ENCODE measurements at regions not wholly inside any gene's neighbourhood (a gene's known extent, or its start where the extent isn't known, plus 50 kb on each side); places are given as distances from the start of the nearest gene placed in this dataset.
"Not testable (repeated sequence)": the region's sequence is repeated elsewhere in the genome, so short reads cannot be mapped to it uniquely, and the experiment has no call there.

- no peak for DNase-seq
Measured at GRCh38 chr1:184851822-184852746, 97.4 kb upstream of the EDEM3 start.

- DNase-seq: no peak
Measured at GRCh38 chr1:184843732-184844495, 89.3 kb upstream of the EDEM3 start.

DNA sequence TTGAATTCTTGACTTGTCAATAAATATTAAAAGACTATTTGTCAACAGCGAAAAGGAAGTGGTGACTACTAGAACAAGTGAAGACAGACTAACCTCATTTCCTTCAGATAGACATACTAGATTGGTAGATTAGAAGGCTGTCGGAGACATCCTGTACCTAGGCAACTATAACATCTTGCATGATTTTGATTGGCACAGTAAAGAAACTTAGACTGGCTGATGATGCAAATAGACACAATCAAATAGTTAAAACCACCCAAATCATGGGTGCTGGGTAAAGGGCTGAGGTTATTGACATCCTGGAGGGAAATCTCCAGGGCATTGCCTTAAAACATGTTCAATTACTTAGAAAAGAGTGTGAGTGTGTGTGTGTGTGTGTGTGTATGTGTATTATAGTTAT, 85.9 kb upstream of the EDEM3 start:
- DNase-seq: no peak

DNA sequence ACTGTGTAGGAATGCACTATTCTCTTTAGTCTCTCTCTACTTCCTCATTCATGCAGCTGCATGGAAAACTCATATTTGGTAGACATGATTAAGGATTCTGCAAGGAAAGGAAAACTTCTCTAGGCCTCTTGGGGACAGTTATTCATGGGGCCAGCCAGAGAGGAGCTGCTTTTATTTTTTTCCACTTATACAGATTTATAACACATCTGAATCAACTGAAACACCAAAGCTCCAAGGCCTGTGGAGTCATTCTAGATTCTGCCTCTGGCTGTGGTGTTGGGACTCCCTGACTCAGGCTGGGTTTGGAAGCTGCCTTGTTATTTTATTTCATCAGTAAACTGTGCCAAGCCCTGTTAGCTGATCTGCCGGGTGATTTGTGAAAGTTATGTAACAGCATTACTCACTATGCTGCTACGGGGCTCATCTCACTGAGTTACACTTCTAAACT, 83.9 kb upstream of the EDEM3 start:
- DNase-seq: no peak

DNA sequence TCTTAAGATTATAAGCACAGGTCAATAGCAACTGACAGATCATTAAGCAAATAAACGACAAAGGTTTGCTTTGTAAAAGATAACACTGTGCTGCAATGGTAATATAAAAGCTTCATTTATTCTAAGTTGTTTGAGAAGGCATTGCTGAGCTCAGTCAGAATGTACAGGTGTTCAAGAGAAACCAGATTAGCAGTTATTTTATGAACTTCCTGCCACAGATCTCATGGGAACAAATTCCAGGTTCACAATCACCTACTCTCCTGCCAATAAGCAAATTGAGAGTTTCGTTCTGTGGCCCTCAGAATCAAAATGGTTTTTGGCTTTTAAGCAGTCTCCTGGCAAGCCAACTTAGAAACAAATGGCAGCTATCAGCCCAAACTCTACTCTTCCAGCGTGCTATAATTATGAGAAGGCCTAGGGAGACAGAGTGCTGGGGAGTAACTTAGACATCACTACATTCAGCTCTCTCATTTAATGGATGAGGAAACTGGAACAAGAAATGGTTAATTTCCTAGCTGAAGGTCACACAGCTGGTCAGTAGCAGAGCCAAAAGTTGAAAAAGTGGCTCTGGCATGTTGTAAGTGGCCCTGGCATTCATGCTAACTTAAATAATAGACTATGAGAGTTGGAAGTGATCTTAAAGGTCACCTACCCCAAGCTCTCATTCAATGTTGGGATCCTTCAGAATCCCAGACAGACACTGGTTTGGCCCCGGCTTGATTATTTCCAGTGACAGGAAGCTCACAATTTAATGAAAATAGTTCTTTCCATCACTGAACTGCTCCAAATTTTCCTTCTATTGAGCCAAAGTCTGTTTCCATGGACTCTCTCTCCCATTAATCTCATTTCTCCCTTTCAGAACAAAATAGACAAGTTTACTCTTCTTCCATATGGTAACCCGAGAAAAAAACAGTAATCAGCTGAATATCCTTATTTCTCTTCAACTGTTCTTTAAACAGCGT, 82.6 kb upstream of the EDEM3 start:
- no peak for DNase-seq

DNA sequence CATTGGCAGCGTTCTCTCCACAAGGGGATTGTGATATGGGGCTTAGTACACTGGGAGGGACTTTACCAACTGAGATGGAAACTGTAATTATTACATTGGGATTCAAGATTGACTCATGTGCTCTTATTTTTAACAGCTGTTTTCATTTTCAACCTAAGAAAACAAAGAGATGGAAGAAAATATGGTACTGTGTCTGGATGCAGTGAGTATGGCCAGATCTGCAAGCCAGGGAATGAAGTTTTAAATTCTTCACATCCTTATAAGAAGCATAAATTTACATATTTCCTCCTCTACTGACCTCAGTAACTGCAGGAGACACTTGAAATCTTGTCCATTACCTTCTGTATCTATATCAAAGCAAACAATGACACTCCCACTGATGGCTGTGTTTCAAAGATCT, 81.5 kb upstream of the EDEM3 start:
- DNase-seq: no peak

- DNase-seq: not testable (repeated sequence)
Measured at GRCh38 chr1:184833994-184834393, 79.3 kb upstream of the EDEM3 start.

GRCh38 chr1:184832517-184832916, 77.9 kb upstream of the EDEM3 start:
- no peak for DNase-seq

GRCh38 chr1:184829496-184829895, 74.8 kb upstream of the EDEM3 start:
- not testable (repeated sequence) for DNase-seq

DNA sequence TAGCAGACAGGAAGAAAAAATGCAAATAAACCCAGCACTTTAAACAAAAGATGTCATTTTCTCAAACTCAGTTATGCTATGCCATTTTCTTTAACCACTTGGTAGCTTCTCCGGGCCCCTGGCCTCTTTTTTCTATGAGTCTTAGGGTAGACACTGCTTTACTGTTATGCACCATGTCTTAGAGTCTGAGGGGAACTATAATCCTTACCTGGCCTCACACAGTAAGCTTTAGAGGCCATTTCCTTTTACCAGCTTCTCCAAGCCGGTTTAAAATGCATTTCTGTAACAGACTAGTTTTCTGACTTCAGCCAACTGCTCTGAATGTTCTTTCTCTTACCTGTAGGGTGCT, 73.7 kb upstream of the EDEM3 start:
- no peak for DNase-seq

DNA sequence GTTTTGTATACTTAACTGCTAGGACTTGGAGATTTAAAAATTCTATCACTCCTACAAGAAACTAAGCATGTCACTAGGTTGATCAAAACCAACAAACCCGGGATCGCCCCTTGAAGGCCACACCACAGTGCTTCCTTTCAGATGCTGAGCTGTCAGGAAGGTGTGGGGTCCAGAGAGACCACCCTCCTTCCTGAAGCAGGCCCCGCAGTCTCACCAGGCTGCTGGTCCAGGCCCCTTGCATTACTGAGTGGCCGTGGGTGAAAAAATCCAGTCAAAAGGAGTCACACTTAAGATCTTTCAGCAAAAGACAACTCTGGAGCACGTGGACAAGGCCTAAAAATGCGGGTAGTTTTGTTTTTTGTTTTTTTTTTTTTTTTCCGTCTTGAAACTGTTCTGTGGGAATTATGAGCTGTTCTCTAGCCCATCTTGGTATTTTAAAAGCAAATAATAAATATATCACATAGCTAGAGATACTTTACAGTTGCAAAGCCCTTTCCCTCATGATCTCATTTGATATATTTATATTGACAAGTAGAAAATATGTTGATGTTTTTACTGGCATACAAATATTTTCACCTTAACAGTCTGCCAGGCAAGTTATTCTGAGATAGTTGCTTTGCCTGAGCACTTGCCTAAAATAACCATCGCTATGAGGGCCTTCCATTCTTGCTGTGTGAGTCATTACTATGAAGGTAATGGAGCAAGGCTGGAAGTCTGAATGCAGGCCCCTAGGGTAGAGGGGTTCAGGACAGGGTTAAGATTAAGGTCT, 73.1 kb upstream of the EDEM3 start:
- no peak for DNase-seq

DNA sequence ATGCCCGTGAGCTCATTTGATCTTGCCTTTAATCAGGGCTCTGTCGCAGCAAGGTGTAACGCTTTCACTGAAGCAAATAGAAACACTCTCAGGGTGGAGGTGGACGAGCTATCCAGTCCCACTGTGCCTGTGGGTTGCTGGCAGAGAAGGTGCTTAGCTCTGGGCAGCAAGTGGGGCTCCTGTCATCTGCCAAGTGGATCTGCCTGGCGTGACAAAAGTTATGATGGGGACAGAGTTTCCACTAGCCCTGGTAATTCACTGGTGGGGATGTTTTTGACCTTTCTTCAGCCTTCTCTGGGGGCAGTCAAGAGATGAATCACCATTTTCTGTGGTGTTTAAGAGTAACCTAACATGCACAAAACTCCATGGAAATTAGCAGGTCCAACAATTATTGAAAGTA, 71.3 kb upstream of the EDEM3 start:
- no peak for DNase-seq

GRCh38 chr1:184825571-184825970, 70.9 kb upstream of the EDEM3 start:
- DNase-seq: no peak

DNA sequence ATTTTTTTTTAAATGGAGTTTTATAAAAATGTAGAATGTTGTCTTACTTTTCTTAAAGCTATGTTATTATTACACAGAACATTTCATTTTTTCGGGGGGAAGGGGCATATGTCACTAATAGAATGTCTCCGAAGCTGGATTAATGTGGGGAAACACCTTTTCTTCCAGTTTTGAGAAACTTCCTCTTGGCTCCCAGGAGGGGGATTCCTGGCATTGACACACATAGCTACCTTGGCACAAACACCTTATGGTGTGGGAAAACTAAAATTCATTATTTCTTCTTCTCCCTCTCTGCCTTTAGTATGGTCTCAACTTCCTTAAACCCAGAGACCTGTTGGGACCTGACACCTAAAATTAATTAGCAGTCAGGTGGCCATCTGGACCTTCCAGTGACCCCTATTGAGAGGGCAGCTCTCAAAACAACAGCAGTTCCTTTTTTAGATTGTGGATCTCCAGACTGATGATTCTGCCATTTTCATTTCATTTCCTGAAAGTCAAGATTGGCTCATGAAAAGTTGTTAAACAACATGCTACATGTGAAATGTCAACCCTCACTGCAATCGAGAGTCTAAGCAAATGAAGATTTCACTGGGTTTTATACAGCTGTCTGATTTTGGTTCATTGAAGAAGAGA, 70.1 kb upstream of the EDEM3 start:
- no peak for DNase-seq

DNA sequence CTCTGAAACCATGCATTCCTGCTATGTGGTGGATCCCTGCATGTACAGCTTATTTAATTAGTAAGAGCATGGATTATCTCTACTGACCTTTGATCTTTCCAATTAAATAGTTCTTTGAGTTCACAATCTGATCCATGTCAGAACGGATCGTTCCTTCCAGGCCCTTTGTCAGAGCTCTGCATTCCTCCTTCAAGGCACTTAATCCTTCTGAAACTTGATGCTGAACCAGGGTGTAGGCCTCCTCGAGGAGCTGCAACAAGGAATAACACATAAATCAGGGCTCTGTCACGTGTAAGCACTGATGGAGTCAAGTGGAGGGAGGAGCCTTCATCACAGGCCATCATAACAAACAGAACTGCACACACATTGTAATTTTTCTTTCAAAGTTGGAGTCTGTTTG, 68.4 kb upstream of the EDEM3 start:
- DNase-seq: no peak

- DNase-seq: no peak
Measured at GRCh38 chr1:184822267-184822666, 67.6 kb upstream of the EDEM3 start.

DNA sequence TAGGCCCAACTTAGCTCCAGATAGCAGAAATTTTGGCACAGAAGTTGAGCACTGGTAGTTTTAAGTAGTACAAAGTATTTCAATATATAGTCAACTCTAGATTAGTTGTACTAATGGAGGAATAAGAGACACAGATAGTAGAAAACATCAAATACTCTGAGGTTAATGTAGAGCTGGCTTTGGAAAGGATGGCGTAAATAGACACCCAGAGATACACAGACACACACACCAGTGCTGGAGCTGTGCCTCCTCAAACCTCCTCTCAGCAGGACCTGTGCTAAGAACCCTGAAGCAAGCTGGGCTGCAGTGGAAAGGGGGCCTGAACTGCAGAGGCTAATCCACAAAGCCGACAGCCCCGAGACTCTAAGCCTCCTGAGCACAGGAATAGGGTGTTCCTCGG, 67.0 kb upstream of the EDEM3 start:
- DNase-seq: no peak

DNA sequence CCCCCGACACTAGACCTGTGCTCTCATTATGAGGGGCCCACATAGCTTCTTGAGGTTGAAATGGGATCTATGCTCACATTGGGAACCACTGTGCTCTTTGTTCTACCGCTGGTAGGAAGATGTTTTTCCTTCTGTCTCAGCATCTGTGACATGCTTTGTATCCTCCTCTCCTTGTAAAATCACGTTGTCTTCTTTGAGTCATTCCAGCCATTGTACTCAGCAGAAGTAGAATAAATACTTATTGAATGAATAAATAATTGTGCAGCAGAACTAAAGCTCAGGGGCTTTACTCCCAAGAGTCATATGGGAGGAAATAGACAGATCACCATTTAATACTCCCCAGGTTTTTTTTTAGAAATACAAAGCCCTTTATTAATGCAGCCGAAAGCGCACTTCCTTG, 66.3 kb upstream of the EDEM3 start:
- DNase-seq: no peak

GRCh38 chr1:184820218-184820750, 65.6 kb upstream of the EDEM3 start:
- DNase-seq: no peak

- DNase-seq: no peak
Measured at GRCh38 chr1:184818646-184819045, 64.0 kb upstream of the EDEM3 start.

DNA sequence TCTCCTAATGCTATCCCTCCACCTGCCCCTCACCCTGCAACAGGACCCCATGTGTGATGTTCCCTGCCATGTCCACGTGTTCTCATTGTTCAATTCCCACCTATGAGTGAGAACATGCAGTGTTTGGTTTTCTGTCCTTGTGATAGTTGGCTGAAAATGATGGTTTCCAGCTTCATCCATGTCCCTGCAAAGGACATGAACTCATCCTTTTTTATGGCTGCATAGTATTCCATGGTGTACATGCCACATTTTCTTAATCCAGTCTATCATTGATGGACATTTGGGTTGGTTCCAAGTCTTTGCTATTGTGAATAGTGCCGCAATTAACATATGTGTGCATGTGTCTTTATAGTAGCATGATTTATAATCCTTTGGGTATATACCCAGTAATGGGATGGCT, 62.3 kb upstream of the EDEM3 start:
- not testable (repeated sequence) for DNase-seq

Measured in midbrain (tissue), 1 donor.